Natural killer cell (primary cell): ENCODE measurements at regions not wholly inside any gene's neighbourhood (a gene's known extent, or its start where the extent isn't known, plus 50 kb on each side); places are given as distances from the start of the nearest gene placed in this dataset.

Source experiments
- ATAC-seq, 3 donors: fragments of 150-1000 bp in 2 of 3; fragments of 200-7000 bp in 1 of 3; cut with Tn5 transposase; 1 replicate in 1 of 3; 2 replicates in 2 of 3; pipeline ENCODE4 v1.10.0; 2021; ENCODE audit warnings: mild to moderate bottlenecking in 2 of 3, moderate library complexity in 2 of 3
- DNase-seq, 2 donors: peaks; one replicate each; pipeline versions ENCODE4 v3.0.0 to v3.0.0-alpha.2; 2013 to 2021; ENCODE audit warnings: mixed read lengths in 1 of 2
- H3K27ac ChIP-seq: one replicate; pipeline ENCODE4 v1.5.1; 2013; ENCODE audit warnings: mild to moderate bottlenecking, low read length
- H3K27me3 ChIP-seq: one replicate; pipeline ENCODE4 v1.6.1; 2013; ENCODE audit warnings: low read length; ENCODE audit not compliant: control insufficient read depth, insufficient read depth
- H3K36me3 ChIP-seq: one replicate; pipeline ENCODE4 v1.6.1; 2013; ENCODE audit warnings: low read length; ENCODE audit not compliant: control insufficient read depth, insufficient read depth
- H3K4me1 ChIP-seq: one replicate; pipeline ENCODE4 v1.6.1; 2013; ENCODE audit warnings: low read length; ENCODE audit not compliant: control insufficient read depth, insufficient read depth
- H3K4me3 ChIP-seq: one replicate; pipeline ENCODE4 v1.5.1; 2013; ENCODE audit warnings: low read length
- H3K9me3 ChIP-seq: one replicate; pipeline ENCODE4 v1.6.1; 2013; ENCODE audit warnings: low read length; ENCODE audit not compliant: control insufficient read depth, insufficient read depth
- H3K27ac Mint-ChIP-seq, 2 donors: one replicate each; pipeline ENCODE4 v1.8.0; 2022; ENCODE audit warnings: mild to moderate bottlenecking in 2 of 2, mixed read lengths in 2 of 2, moderate library complexity in 1 of 2
- H3K27me3 Mint-ChIP-seq, 2 donors: one replicate each; pipeline ENCODE4 v1.8.0; 2022; ENCODE audit warnings: low read depth in 2 of 2, mixed read lengths in 2 of 2
- H3K36me3 Mint-ChIP-seq: one replicate; pipeline ENCODE4 v1.8.0; 2022; ENCODE audit warnings: mixed read lengths
- H3K4me1 Mint-ChIP-seq, 2 donors: one replicate each; pipeline ENCODE4 v1.8.0; 2022; ENCODE audit warnings: mixed read lengths in 2 of 2
- H3K4me3 Mint-ChIP-seq: one replicate; pipeline ENCODE4 v1.8.0; 2022; ENCODE audit warnings: mild to moderate bottlenecking, moderate library complexity, mixed read lengths
- H3K9me3 Mint-ChIP-seq, 2 donors: one replicate each; pipeline ENCODE4 v1.8.0; 2022; ENCODE audit warnings: mixed read lengths in 2 of 2
- CTCF ChIP-seq: fragments of 200-600 bp; IDR thresholded peaks from one replicate; pipeline ENCODE4 v1.8.0; 2022; ENCODE audit warnings: antibody characterized with exemption
- WGBS: methylation state at CpG from one replicate; pipeline ENCODE4 v1.1.7; 2013; ENCODE audit warnings: missing lambda C conversion rate; ENCODE audit not compliant: insufficient coverage; 5-methylcytosine and 5-hydroxymethylcytosine counted together
- intact Hi-C: fragments of 100-400 bp; cut with micrococcal nuclease; formaldehyde crosslinking; loops from one replicate; pipeline ENCODE4 v1.14.2; 2022

DNA sequence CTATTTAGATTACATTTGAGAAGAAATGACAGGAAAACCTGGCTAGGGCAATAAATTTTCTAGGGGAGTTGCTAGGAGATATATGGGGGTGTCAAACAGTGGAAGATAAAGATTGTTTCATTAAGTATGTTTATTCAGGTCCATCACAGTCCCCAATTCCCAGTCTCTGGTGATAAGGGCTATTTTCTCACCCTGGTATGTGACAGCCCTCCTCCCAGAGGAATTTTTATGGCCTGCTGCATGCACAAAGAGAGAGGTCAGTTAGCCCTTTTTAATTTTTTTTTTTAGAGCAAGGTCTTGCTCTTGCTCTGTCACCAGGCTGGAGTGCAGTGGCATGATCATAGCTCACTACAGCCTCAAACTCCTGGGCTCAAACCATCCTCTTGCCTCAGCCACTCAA, 53.6 kb upstream of the ATF7IP2 start:
- Mint-ChIP-seq H3K4me1 (peaks cover 32 to 48% of the 10 kb centered on the region in 2 donors), H3K4me3 (peak overlapping the region; percentile 37), H3K36me3 (no peaks in the 10 kb centered on the region), H3K9me3 (no peaks in the 10 kb centered on the region), H3K27ac (peak overlapping the region; percentile 58 to 71), H3K27me3 (no peaks in the 10 kb centered on the region)
- H3K4me1 ChIP-seq: peaks cover 60% of the 10 kb centered on the region
- no peak for ATAC-seq
- DNase-seq: no peak
- intact Hi-C loops: no loop called here
- no peak overlapping the region for H3K27ac ChIP-seq
- H3K4me3 ChIP-seq: no peak overlapping the region
- TF ChIP-seq CTCF: no peak
- H3K9me3 ChIP-seq: peaks cover 10% of the 10 kb centered on the region
- H3K27me3 ChIP-seq: no peaks in the 10 kb centered on the region
- no peaks in the 10 kb centered on the region for H3K36me3 ChIP-seq

GRCh38 chr16:10332775-10333174, 53.1 kb upstream of the ATF7IP2 start:
- Mint-ChIP-seq H3K27me3 (no peaks in the 10 kb centered on the region), H3K4me3 (peak overlapping the region; percentile 25), H3K4me1 (peaks cover 32 to 48% of the 10 kb centered on the region in 2 donors), H3K27ac (peak overlapping the region; percentile 58 to 71), H3K9me3 (no peaks in the 10 kb centered on the region), H3K36me3 (no peaks in the 10 kb centered on the region)
- Histone ChIP-seq H3K4me3 (no peak overlapping the region), H3K27ac (peak overlapping the region; percentile 33), H3K27me3 (no peaks in the 10 kb centered on the region), H3K4me1 (peaks cover 60% of the 10 kb centered on the region), H3K36me3 (no peaks in the 10 kb centered on the region), H3K9me3 (peaks cover 10% of the 10 kb centered on the region)
- ATAC-seq (no peak), DNase-seq (no peak)
- 96% methylated on average over 7 of the region's 7 CpGs for WGBS
- intact Hi-C loops: no loop called here
- no peak for TF ChIP-seq CTCF

GRCh38 chr16:10333321-10334032, 52.4 kb upstream of the ATF7IP2 start:
- no peaks in the 10 kb centered on the region for H3K27me3 ChIP-seq
- peak in 2 of 3 donors; percentile 39 to 54 for ATAC-seq
- no peak overlapping the region for H3K4me3 ChIP-seq
- Mint-ChIP-seq H3K27me3 (no peaks in the 10 kb centered on the region), H3K4me1 (peaks cover 32 to 44% of the 10 kb centered on the region in 2 donors), H3K9me3 (no peaks in the 10 kb centered on the region), H3K36me3 (no peaks in the 10 kb centered on the region), H3K4me3 (peak overlapping the region; percentile 25), H3K27ac (peak overlapping the region; percentile 58 to 71)
- H3K36me3 ChIP-seq: no peaks in the 10 kb centered on the region
- 57% methylated on average over 8 of the region's 10 CpGs for WGBS
- DNase-seq: peak in 1 of 2 donors; percentile 46
- H3K9me3 ChIP-seq: peaks cover 9% of the 10 kb centered on the region
- H3K27ac ChIP-seq: peak overlapping the region; percentile 16
- peaks cover 57% of the 10 kb centered on the region for H3K4me1 ChIP-seq
- intact Hi-C loops: no loop called here
- TF ChIP-seq CTCF: no peak

DNA sequence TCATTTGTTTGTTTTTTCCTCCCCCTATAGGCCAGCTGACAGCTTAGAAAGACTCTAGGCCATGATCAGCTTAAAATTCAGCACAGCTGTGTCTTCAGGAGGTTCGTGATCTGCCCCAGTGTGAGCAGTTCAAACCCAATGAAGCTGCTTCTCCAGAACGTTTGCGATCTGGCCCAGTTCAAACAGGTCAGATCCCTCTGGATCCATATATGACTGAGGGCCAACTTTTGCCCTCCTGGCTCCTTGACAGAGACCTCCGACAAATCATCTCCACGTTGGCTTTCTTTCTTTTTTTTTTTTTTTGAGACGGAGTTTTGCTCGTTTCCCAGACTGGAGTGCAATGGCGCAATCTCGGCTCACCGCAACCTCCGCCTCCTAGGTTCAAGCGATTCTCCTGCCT, 50.2 kb upstream of the ATF7IP2 start:
- TF ChIP-seq CTCF: no peak
- Histone ChIP-seq H3K36me3 (no peaks in the 10 kb centered on the region), H3K27me3 (no peaks in the 10 kb centered on the region), H3K4me1 (peaks cover 35% of the 10 kb centered on the region), H3K4me3 (no peak overlapping the region), H3K9me3 (peaks cover 15% of the 10 kb centered on the region), H3K27ac (no peak overlapping the region)
- no peak overlapping the region for H3K27ac Mint-ChIP-seq
- H3K9me3 Mint-ChIP-seq: peaks cover 7 to 10% of the 10 kb centered on the region in 2 donors
- WGBS: 86% methylated on average over 12 of the region's 12 CpGs
- intact Hi-C loops: no loop called here
- H3K4me1 Mint-ChIP-seq: peaks cover 20 to 33% of the 10 kb centered on the region in 2 donors
- ATAC-seq (no peak), DNase-seq (no peak)
- no peak overlapping the region for H3K4me3 Mint-ChIP-seq
- H3K27me3 Mint-ChIP-seq: no peaks in the 10 kb centered on the region
- H3K36me3 Mint-ChIP-seq: peaks cover 14% of the 10 kb centered on the region
